Hepatocyte (in vitro differentiated cells): ENCODE measurements at regions not wholly inside any gene's neighbourhood (a gene's known extent, or its start where the extent isn't known, plus 50 kb on each side); places are given as distances from the start of the nearest gene placed in this dataset.

ENCODE experiments used
- DNase-seq: peaks from one replicate; pipeline ENCODE4 v3.0.0-alpha.2; 2016; ENCODE audit warnings: low spot score
- H2AFZ ChIP-seq: fragments of 200-600 bp; sonication (generic); 2 replicates; pipeline ENCODE4 v1.6.0; 2016; ENCODE audit warnings: antibody characterized with exemption, mild to moderate bottlenecking
- H3K27ac ChIP-seq: fragments of 200-600 bp; sonication (generic); 2 replicates; pipeline ENCODE4 v1.5.1; 2016; ENCODE audit warnings: mild to moderate bottlenecking
- H3K27me3 ChIP-seq: fragments of 200-600 bp; sonication (generic); 2 replicates; pipeline ENCODE4 v1.6.1; 2016
- H3K36me3 ChIP-seq: fragments of 200-600 bp; sonication (generic); replicated peaks from 2 replicates; pipeline ENCODE4 v1.5.1; 2016; ENCODE audit warnings: low read depth; ENCODE audit not compliant: insufficient read depth
- H3K4me1 ChIP-seq: fragments of 200-600 bp; sonication (generic); 2 replicates; pipeline ENCODE4 v1.5.1; 2016; ENCODE audit warnings: mild to moderate bottlenecking, moderate library complexity; ENCODE audit not compliant: insufficient read depth
- H3K4me2 ChIP-seq: fragments of 200-600 bp; sonication (generic); 2 replicates; pipeline ENCODE4 v1.6.0; 2016
- H3K4me3 ChIP-seq: fragments of 200-600 bp; sonication (generic); 2 replicates; pipeline ENCODE4 v1.5.1; 2016; ENCODE audit warnings: mild to moderate bottlenecking
- H3K79me2 ChIP-seq: fragments of 200-600 bp; sonication (generic); 2 replicates; pipeline ENCODE4 v1.6.0; 2017; ENCODE audit warnings: mild to moderate bottlenecking
- H3K9me2 ChIP-seq: fragments of 200-600 bp; sonication (generic); replicated peaks from 2 replicates; pipeline ENCODE4 v1.6.0; 2017; ENCODE audit warnings: mild to moderate bottlenecking; ENCODE audit not compliant: insufficient read depth
- H3K9me3 ChIP-seq: fragments of 200-600 bp; sonication (generic); 2 replicates; pipeline ENCODE4 v1.5.1; 2016; ENCODE audit warnings: low read depth, mild to moderate bottlenecking
- H4K20me1 ChIP-seq: fragments of 200-600 bp; sonication (generic); 2 replicates; pipeline ENCODE4 v1.6.0; 2016; ENCODE audit warnings: mild to moderate bottlenecking; ENCODE audit not compliant: insufficient read depth, poor library complexity, severe bottlenecking
- EZH2 ChIP-seq: fragments of 200-600 bp; sonication (generic); IDR thresholded peaks from 2 replicates; pipeline ENCODE4 v1.6.1; 2016; ENCODE audit warnings: antibody characterized with exemption, mild to moderate bottlenecking, borderline replicate concordance
- EZH2phosphoT487 ChIP-seq: fragments of 200-600 bp; sonication (generic); IDR thresholded peaks from one replicate; pipeline ENCODE4 v1.6.1; 2018; ENCODE audit warnings: antibody characterized with exemption, mild to moderate bottlenecking, low read depth, moderate library complexity; ENCODE audit not compliant: unreplicated experiment, severe bottlenecking
- WGBS: methylation state at CpG from one replicate; pipeline ENCODE4 v1.1.6; 2016; ENCODE audit warnings: low lambda C conversion rate; ENCODE audit errors: missing lambda C conversion rate; 5-methylcytosine and 5-hydroxymethylcytosine counted together
- TF ChIP-seq, protein P1 (sequence below): fragments of 200-600 bp; sonication (generic); IDR thresholded peaks from 2 replicates; pipeline ENCODE4 v1.5.1; 2016; ENCODE audit warnings: antibody characterized with exemption, mild to moderate bottlenecking; ENCODE audit not compliant: poor library complexity

DNA sequence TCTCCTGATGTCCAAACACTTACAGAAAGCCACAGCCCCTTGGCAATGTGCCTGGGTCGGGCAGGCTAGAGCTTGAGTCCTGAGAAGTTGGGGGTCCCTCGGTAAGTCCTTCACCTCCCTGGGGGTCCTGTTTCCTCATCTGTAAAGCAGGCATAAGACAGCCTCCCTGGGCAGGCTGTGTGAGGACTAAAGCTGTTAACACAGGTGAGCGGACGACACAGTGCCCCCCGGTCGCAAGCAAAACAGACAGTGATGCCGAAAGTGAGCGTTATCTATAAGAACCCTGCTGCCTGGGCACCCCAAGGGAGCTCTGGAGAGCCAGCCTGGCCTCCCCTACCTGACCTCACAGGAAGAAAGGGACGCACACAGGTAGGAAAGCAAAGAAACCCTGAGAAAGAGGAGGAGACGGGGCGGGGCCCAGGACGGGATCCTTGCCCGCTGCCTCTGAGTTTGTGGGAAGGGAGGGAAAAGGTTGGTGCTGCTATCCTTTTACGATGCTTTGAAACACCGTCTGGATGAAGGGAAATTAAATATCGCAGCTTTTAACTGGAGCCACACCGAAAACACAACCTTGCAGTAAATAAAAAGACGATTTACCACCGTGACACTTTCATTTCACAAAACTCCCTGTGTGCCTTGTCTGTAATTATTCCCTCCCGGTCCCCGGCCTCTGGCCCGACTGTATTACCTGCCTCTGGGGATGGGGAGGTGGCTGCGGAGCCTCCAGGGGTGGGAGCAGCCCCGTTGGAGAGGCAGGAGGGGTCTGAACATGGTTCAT lies 67.1 kb downstream of the ENGASE start:
- Histone ChIP-seq H3K4me1 (no peaks in the 10 kb centered on the region), H3K4me3 (no peak overlapping the region), H3K27me3 (peaks cover 20% of the 10 kb centered on the region), H3K79me2 (no peaks in the 10 kb centered on the region), H3K9me2 (no peaks in the 10 kb centered on the region), H3K27ac (no peak overlapping the region), H3K4me2 (no peak overlapping the region), H2AFZ (no peak overlapping the region), H4K20me1 (no peaks in the 10 kb centered on the region), H3K9me3 (no peaks in the 10 kb centered on the region), H3K36me3 (no peaks in the 10 kb centered on the region)
- no peak for DNase-seq
- no peak for TF ChIP-seq EZH2
- TF ChIP-seq EZH2phosphoT487, result no peak
- TF ChIP-seq, protein P1, sequence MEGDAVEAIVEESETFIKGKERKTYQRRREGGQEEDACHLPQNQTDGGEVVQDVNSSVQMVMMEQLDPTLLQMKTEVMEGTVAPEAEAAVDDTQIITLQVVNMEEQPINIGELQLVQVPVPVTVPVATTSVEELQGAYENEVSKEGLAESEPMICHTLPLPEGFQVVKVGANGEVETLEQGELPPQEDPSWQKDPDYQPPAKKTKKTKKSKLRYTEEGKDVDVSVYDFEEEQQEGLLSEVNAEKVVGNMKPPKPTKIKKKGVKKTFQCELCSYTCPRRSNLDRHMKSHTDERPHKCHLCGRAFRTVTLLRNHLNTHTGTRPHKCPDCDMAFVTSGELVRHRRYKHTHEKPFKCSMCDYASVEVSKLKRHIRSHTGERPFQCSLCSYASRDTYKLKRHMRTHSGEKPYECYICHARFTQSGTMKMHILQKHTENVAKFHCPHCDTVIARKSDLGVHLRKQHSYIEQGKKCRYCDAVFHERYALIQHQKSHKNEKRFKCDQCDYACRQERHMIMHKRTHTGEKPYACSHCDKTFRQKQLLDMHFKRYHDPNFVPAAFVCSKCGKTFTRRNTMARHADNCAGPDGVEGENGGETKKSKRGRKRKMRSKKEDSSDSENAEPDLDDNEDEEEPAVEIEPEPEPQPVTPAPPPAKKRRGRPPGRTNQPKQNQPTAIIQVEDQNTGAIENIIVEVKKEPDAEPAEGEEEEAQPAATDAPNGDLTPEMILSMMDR, result no peak
- 67% methylated on average over 23 of the region's 24 CpGs for WGBS

DNA sequence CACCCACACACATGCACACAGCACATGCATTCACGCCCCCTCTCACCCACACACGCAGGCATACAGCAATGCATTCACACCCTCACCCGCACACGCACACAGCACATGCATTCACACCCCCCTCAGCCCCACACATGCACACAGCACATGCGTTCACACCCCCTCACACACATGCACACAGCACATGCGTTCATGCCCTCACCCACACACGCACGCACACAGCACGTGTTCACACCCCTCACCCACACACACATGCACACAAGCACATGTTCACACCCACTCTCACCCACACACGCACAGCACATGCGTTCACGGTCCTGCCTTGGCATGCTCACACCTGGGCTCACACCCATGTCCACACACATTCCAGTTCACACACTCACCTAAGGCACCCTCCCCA lies 64.2 kb downstream of the ENGASE start:
- TF ChIP-seq, protein P1, result no peak
- TF ChIP-seq EZH2phosphoT487, result no peak
- Histone ChIP-seq H3K9me3 (no peaks in the 10 kb centered on the region), H3K4me3 (no peak overlapping the region), H3K79me2 (no peaks in the 10 kb centered on the region), H4K20me1 (no peaks in the 10 kb centered on the region), H3K9me2 (no peaks in the 10 kb centered on the region), H3K36me3 (no peaks in the 10 kb centered on the region), H3K4me1 (no peaks in the 10 kb centered on the region), H2AFZ (no peak overlapping the region), H3K4me2 (no peak overlapping the region), H3K27me3 (peaks cover 20% of the 10 kb centered on the region), H3K27ac (no peak overlapping the region)
- WGBS, result 97% methylated on average over 9 of the region's 12 CpGs
- no peak for DNase-seq

DNA sequence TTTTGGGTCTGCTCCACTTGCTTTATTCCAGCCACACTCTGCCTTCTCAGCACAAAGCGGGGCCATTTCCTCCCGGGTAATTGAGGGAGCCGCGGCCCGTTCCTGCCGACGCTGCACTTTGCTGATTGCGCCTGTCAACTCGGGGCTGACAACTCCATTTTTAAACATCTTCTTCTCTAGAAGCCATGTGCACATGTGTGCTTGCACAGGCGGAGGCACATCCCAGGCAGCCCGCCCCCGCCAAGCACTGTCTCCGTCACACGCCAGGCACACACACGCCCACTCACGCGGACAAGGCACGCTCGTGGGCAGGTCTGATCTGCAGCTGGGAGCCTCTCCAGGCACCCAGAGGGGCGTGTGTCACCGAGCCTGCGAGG lies 63.2 kb downstream of the ENGASE start:
- Histone ChIP-seq H3K27me3 (peaks cover 20% of the 10 kb centered on the region), H3K4me1 (no peaks in the 10 kb centered on the region), H3K4me3 (no peak overlapping the region), H2AFZ (no peak overlapping the region), H4K20me1 (no peaks in the 10 kb centered on the region), H3K36me3 (no peaks in the 10 kb centered on the region), H3K27ac (no peak overlapping the region), H3K9me3 (no peaks in the 10 kb centered on the region), H3K4me2 (no peak overlapping the region), H3K79me2 (no peaks in the 10 kb centered on the region), H3K9me2 (no peaks in the 10 kb centered on the region)
- TF ChIP-seq EZH2phosphoT487 (no peak), EZH2 (no peak)
- TF ChIP-seq, protein P1, result no peak
- DNase-seq, result no peak
- WGBS, result 88% methylated on average over 22 of the region's 22 CpGs
